Parathyroid adenoma (tissue), 2 donors: ENCODE measurements at regions not wholly inside any gene's neighbourhood (a gene's known extent, or its start where the extent isn't known, plus 50 kb on each side); places are given as distances from the start of the nearest gene placed in this dataset.

Experiments
- H2AFZ ChIP-seq: fragments of 300-600 bp; sonication (generic); one replicate; pipeline ENCODE4 v1.7.0; 2017; ENCODE audit warnings: antibody characterized with exemption, mild to moderate bottlenecking
- H3K27ac ChIP-seq: fragments of 300-600 bp; sonication (generic); one replicate; pipeline ENCODE4 v1.7.0; 2017
- H3K27me3 ChIP-seq: fragments of 300-600 bp; sonication (generic); one replicate; pipeline ENCODE4 v1.7.0; 2017; ENCODE audit warnings: low read length; ENCODE audit not compliant: control insufficient read depth, insufficient read depth
- H3K36me3 ChIP-seq: fragments of 300-600 bp; sonication (generic); one replicate; pipeline ENCODE4 v1.7.0; 2017; ENCODE audit warnings: low read length; ENCODE audit not compliant: control insufficient read depth, insufficient read depth
- H3K4me1 ChIP-seq: fragments of 300-600 bp; sonication (generic); one replicate; pipeline ENCODE4 v1.7.0; 2017; ENCODE audit warnings: control low read depth
- H3K4me2 ChIP-seq: fragments of 300-600 bp; sonication (generic); one replicate; pipeline ENCODE4 v1.7.0; 2017; ENCODE audit warnings: low read length
- H3K4me3 ChIP-seq: fragments of 300-600 bp; sonication (generic); one replicate; pipeline ENCODE4 v1.7.0; 2017; ENCODE audit warnings: low read depth, low read length
- H3K79me2 ChIP-seq: fragments of 300-600 bp; sonication (generic); one replicate; pipeline ENCODE4 v1.7.0; 2017; ENCODE audit warnings: control low read depth
- H3K9ac ChIP-seq: fragments of 300-600 bp; sonication (generic); one replicate; pipeline ENCODE4 v1.7.0; 2017; ENCODE audit warnings: mild to moderate bottlenecking
- H3K9me3 ChIP-seq: fragments of 300-600 bp; sonication (generic); one replicate; pipeline ENCODE4 v1.7.0; 2017; ENCODE audit warnings: low read length; ENCODE audit not compliant: control insufficient read depth
- CTCF ChIP-seq: fragments of 300-600 bp; sonication (generic); IDR thresholded peaks from one replicate; pipeline ENCODE4 v1.7.0; 2017; ENCODE audit warnings: antibody characterized with exemption, mild to moderate bottlenecking
- donor health status: primary hyperparathyroidism.

DNA sequence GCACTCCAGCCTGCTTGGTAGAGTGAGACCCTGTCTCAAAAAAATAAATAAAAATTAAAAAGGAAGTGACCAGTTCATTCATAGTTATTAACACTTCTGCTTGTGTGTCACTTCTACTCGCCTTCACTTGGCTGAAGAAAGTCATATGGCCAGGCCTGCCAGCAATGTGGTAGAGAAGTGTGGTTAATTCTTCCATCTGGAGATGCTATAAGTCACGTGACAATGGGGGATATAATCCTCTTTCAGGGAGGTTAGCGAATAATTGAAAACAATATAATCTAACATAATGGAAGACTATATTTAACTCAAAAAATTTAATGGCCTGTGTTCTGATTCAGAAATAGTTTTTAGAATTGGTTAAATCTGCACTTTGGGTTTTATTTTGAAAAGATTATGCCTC, 305.6 kb downstream of the DOCK8 start:
- Histone ChIP-seq H3K9me3 (no peaks in the 10 kb centered on the region), H3K36me3 (no peaks in the 10 kb centered on the region), H3K4me1 (no peaks in the 10 kb centered on the region), H3K27me3 (no peaks in the 10 kb centered on the region), H3K4me2 (no peak overlapping the region), H3K79me2 (no peaks in the 10 kb centered on the region), H3K9ac (no peak overlapping the region), H2AFZ (no peak overlapping the region), H3K4me3 (no peak overlapping the region), H3K27ac (no peak overlapping the region)
- no peak for TF ChIP-seq CTCF

GRCh38 chr9:522190-522589, 307.5 kb downstream of the DOCK8 start:
- H3K4me1 ChIP-seq = no peaks in the 10 kb centered on the region
- no peaks in the 10 kb centered on the region for H3K9me3 ChIP-seq
- H3K4me2 ChIP-seq = no peak overlapping the region
- H3K79me2 ChIP-seq = no peaks in the 10 kb centered on the region
- H2AFZ ChIP-seq = no peak overlapping the region
- H3K9ac ChIP-seq = no peak overlapping the region
- no peaks in the 10 kb centered on the region for H3K36me3 ChIP-seq
- no peak overlapping the region for H3K27ac ChIP-seq
- no peak for TF ChIP-seq CTCF
- no peak overlapping the region for H3K4me3 ChIP-seq
- no peaks in the 10 kb centered on the region for H3K27me3 ChIP-seq

DNA sequence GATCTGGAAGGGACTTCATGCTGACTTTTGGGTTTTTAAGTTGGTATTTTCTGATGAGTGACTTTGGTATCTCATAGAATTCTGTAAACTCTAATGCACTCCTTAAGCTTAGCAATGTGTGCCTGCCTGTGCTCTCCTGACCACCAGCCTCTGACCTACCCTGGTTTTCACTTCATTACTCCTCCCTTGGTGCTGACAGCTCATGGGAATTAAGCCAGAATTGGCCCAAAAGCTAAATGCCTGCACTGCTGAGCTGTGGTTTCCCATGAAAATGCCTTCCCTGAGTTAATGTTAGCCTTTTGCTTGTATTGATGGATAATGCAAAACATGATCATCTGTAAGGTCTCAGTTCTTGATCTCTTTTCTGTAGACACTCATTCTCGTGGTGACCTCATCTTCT, 308.0 kb downstream of the DOCK8 start:
- no peaks in the 10 kb centered on the region for H3K9me3 ChIP-seq
- H3K4me3 ChIP-seq = no peak overlapping the region
- no peaks in the 10 kb centered on the region for H3K79me2 ChIP-seq
- TF ChIP-seq CTCF = no peak
- H3K4me1 ChIP-seq = no peaks in the 10 kb centered on the region
- H2AFZ ChIP-seq = no peak overlapping the region
- no peak overlapping the region for H3K9ac ChIP-seq
- H3K27ac ChIP-seq = no peak overlapping the region
- H3K36me3 ChIP-seq = no peaks in the 10 kb centered on the region
- no peak overlapping the region for H3K4me2 ChIP-seq
- H3K27me3 ChIP-seq = no peaks in the 10 kb centered on the region

- Histone ChIP-seq H3K9me3 (no peaks in the 10 kb centered on the region), H3K4me2 (no peak overlapping the region), H3K36me3 (no peaks in the 10 kb centered on the region), H2AFZ (no peak overlapping the region), H3K27me3 (no peaks in the 10 kb centered on the region), H3K79me2 (no peaks in the 10 kb centered on the region), H3K4me3 (no peak overlapping the region), H3K9ac (no peak overlapping the region), H3K4me1 (no peaks in the 10 kb centered on the region), H3K27ac (no peak overlapping the region)
- no peak for TF ChIP-seq CTCF
These were observed 308.8 kb downstream of the DOCK8 start for GRCh38 chr9:523444-523843.

- H3K9ac ChIP-seq = no peak overlapping the region
- H2AFZ ChIP-seq = no peak overlapping the region
- H3K4me3 ChIP-seq = no peak overlapping the region
- TF ChIP-seq CTCF = no peak
- no peak overlapping the region for H3K27ac ChIP-seq
- H3K4me1 ChIP-seq = no peaks in the 10 kb centered on the region
- H3K27me3 ChIP-seq = no peaks in the 10 kb centered on the region
- no peak overlapping the region for H3K4me2 ChIP-seq
- no peaks in the 10 kb centered on the region for H3K36me3 ChIP-seq
- H3K9me3 ChIP-seq = no peaks in the 10 kb centered on the region
- no peaks in the 10 kb centered on the region for H3K79me2 ChIP-seq
These were observed 309.3 kb downstream of the DOCK8 start for GRCh38 chr9:524008-524407.
